HG03378 (cell line): ENCODE measurements at regions not wholly inside any gene's neighbourhood (a gene's known extent, or its start where the extent isn't known, plus 50 kb on each side); places are given as distances from the start of the nearest gene placed in this dataset.
"Not testable (repeated sequence)": the region's sequence is repeated elsewhere in the genome, so short reads cannot be mapped to it uniquely, and the experiment has no call there.

Source experiments
- ATAC-seq: cut with Tn5 transposase; IDR thresholded peaks from one replicate; pipeline ENCODE4 v1.9.1; 2021; ENCODE audit warnings: mild to moderate bottlenecking, moderate library complexity; ENCODE audit not compliant: unreplicated experiment

DNA sequence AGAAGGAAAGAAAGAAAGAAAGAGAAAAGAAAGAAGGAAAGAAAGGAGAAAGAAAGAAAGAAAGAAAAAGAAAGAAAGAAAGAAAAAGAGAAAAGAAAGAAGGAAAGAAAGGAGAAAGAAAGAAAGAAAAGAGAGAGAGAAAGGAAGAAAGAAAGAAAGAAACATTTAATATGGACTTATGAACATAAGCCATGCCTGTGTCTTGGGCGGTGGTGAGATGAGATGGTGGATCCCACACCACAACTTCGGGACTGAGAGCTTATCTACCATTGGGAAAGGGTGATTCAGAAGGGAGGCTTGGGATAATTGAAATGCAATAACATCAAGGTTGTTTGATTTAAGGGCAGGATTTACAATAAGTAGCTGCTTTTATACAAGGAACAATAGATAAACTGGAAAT, 843.9 kb upstream of the AUTS2 start:
- ATAC-seq: no peak

DNA sequence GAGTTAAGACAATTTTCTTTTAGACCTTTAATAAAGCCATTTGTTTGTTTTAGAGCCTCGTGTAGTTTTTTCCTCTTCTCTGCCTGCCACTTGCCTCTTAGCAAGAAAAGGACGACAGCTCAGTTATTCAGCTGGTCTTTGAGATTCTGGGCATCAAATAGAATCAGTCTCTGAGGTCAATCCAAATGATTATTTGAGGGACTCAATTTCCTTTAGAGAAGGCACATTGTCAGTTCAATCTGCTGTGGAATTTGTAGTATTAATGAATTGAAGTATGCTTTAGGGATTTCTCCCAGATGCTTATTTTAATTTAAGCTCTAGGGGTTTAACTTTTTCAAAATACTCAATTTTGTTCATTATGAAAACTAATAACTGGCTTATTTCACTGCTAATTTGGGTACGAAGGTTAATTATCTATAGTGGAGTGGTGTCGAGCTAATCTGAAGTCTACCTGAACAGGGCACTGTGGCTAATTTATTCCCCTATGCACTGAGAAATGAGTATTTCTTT, 841.2 kb upstream of the AUTS2 start:
- ATAC-seq: no peak

DNA sequence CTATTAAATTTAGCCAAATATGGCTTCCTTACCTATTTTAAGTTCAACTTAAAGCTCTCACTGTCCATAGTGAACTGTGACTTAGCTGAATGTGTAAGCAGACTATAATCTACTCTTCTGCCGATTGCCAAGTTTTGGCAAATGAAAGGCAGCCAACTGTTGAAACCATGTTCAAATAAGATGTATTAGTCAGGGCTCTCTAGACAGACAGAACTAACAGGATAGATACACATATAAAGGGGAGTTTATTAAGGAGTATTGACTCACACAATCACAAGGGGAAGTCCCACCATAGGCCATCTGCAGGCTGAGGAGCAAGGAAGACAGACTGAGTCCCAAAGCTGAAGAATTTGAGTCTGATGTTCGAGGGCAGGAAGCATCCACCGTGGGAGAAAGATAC, 837.7 kb upstream of the AUTS2 start:
- no peak for ATAC-seq

DNA sequence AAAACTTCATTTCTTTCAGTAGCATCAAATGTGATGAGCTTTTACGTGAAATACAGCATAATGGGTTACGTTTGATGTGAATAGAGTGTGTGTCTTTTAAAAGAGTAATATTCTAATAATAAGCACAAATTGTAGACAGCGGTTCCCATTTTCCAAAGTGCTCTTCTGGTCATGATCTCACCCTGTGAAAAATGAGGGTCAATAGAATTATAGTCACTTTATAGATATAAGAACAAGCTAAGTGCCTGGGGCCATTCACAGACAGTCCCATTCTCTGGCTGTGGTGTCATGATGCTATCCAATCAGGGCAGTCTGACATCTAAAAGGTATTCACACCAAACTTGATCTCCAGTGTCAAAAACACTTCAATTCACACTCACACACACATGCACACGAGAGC, 830.8 kb upstream of the AUTS2 start:
- no peak for ATAC-seq

DNA sequence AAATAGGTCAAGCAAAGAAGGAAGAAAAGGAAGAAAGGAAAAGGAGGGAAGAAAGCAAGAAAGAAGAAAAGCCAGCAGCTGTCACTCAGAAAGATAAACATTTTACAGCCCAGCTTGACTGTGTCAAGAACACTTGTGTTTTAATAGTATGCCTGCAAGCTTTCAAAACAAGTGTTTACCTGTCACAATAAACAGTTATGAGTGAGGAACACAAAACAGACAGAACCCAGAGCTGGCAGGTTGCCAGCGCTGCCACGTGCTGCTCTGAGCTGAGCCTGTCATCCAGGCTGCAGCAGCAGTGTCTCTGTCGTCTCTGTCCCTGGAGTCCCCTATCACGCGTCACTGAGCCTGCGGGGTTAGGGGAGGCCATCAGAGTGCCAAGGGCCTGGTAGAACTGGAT, 827.6 kb upstream of the AUTS2 start:
- no peak for ATAC-seq

DNA sequence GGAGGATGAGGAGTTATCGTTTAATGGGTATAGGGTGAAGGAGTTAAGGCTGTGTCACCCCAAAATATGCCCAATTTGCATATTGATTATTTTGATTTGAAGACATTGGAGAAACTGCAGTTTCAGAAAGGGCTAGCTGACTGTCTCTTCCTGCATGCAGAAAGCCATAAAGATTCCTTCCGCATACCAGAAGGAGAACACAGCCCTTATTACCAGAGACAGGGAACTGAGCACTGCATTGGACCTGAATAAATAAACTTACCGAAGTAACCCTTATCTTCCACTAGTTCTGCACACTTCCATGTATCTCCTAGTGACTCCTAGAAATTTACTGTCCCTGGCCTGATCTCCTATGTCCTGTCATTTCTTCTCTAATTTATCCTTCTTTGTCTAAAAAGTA, 821.9 kb upstream of the AUTS2 start:
- no peak for ATAC-seq

DNA sequence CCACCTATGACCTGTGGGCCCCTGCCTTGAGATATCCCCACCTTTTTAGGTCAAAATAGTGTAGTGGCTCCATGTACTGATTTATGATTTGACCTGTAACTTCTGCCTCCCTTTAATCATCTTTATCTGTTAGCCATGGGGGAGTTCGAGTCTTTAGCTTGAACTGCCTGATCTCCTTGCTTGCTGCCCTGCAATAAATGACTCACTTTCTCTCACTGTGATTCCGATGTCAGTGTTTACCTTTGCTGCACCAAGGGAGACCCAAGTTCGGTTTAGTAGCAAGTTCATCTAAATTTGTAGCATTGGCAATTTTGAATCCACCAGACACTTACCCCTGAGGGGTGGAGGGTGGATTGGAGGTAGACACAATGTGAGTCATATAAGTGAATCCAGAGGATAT, 814.6 kb upstream of the AUTS2 start:
- no peak for ATAC-seq

DNA sequence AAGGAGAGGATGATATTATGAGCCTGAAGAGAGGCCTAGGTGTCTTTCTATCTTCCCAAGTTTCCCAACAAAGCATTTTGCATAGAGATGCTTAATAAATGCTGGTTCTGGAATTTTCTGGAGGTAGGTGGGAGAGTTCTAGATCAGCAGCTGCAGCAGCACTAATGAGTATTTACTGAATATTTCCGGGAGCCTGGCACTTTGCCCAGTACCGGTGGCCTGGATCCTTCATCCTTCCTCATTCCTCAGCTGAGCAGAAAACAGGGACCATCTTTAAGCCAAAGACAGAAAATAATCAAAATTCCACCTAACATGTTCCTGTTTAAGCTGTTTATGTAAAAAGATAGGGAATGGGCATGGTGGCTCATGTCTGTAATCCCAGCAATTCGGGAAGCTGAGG, 813.2 kb upstream of the AUTS2 start:
- no peak for ATAC-seq

DNA sequence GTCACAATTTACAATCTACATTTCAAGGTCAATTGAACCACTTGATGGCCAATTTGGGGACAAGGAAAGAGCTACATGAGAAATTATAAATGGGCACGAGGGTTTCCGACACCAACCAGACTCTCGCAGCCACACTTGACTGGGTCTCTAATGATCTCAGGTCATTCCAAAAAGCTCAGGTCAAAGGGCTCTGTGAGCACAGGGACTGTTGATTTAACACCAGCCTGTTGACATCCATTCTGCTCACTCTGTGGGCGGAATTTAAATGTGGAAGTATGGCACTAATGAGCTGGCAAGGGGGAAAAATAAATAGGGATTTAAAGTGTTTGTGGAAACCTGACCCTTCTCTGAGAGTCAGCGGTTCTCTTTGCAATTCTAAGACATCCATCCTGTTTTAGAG, 810.7 kb upstream of the AUTS2 start:
- no peak for ATAC-seq

DNA sequence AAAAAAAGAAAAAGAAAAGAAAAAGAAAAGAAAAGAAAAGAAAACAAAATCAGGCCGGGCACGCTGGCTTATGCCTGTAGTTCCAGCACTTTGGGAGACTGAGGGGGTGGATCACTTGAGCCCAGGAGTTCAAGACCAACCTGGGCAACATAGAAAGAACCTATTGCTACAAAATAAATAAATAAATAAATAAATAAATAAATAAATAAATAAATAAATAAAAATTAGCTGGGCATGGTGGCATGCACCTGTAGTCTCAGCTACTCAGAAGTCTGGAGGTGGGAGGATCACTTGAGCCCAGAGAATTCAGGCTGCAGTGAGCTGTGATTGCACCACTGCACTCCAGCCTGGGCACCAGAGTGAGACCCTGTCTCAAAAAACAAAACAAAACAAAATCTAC, 809.7 kb upstream of the AUTS2 start:
- not testable (repeated sequence) for ATAC-seq

DNA sequence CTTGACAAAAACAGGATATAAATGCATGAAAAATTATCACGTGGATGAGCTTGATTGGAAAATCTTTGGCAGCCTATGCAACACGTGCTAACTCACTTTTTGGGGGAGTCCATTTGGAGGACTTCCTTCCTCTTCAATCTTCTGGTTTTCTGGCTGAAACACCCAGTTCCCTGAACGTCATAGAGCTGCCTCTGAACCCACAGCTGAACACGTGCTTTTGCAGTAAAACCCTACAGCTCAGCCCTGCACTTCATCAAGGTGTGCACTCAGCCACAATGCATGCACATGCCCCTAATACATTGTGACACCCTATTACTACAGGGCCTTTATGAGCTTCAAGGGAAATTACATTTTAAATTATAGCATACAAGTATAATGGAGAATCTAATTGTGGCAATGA, 808.7 kb upstream of the AUTS2 start:
- ATAC-seq: no peak

DNA sequence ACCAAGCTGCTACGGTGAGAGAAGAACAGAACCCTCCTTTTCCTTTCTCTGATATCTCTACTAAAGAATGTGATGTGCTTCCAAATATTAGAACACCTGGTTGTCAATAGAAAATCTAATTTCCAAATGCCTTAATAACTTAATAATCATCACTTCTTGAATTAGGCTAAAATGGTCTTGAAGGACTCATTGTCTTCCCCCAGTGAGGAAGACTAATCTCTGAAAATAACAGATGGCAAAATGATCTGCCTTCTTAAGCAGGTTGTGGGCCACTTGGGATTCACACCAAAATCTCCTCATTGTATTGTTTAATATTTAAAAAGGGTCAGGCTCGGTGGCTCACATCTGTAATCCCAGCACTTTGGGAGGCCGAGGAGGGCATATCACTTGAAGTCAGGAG, 805.9 kb upstream of the AUTS2 start:
- ATAC-seq: no peak

DNA sequence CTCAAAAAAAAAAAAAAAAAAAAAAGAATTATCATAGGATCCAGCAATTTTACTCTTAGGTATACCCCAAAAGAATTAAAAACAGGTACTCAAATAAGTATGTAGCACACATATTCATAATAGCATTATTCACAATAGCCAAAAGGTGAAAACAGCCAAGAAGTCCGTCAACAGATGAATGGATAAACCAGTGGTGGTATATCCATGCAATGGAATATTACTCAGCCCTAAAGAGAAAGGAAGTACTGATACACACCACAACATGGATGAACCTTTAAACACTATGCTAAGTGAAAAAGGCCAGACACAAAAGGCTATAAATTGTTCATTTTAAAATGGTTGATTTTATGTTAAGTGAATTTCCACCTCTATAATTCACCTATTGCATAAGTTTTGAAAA, 804.8 kb upstream of the AUTS2 start:
- no peak for ATAC-seq

DNA sequence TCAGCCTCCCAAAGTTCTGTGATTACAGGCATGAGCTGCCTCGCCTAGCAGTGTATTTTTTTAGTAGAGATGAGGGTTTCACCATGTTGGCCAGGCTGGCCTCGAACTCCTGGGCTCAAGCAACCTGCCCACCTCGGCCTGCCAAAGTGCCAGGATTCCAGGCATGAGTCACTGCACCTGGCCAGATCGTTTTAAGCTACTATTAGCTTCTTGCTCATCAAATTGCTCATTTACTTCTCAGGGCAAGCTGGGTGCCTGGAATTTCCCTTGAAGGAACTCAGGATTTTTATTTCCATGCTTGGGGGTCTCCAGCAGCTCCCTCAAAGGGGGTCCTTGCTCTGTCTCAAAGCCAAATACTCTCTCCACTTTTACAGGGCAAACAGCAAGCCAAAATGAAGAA, 798.0 kb upstream of the AUTS2 start:
- no peak for ATAC-seq

DNA sequence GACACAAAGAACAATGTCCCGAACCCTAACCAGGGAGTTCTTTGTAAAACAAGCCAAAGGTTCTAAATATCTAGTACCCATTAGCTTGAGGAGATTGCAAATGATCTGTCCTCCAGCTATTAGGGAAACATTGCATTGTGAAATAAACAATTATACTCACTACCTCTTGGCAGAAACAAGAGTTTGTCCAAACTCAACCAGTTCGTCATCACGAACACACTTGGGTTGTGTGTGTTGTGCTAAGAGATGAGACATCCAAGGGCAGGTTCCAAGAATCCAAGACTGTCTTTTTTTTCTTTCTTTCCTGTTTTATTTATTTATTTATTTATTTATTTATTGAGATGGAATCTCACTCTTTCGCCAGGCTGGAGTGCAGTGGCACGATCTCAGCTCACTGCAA, 793.1 kb upstream of the AUTS2 start:
- ATAC-seq: no peak

DNA sequence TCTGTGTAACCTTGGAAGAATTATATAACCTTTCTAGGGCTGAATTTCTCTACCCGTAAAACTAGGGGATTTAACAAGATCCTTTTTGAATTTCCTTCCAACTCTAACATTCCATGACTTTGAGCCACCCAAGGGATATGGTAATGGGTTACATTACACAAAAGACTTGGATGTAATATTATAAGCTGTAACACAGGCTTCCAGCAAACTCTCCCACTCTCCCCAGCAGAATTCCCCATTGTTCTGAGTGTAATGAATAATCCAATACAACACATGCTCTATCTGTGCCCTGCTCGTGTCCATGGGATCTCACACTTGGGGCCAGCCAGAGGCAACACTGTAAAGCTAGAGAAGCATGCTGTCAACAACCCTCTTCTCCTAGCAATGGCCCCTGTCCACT, 790.6 kb upstream of the AUTS2 start:
- ATAC-seq: no peak

DNA sequence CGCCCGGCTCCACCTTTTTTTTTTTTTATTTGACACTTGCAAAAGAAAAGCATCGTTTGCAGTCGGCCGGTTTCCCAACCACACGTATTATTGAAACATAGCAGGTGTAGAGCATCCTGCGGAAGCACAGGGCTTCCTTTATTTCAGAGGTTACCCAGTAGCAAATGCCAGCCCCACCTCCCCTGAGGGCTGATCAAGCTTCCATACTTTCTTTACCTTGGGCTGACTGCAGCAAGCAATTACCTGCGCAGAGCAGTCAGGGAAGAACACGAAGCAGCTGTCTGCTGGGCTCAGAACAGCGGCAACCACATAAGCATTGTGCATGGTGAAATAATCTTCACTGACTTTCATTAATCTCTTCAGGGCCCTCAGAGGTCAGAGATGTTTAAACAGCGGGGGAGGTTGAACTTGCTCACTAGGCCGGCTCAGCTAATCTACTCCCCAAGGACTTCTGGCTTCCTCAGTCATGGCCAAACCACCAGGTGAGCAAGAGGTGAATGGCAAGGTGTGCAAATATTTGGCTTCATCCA, 784.7 kb upstream of the AUTS2 start:
- no peak for ATAC-seq

DNA sequence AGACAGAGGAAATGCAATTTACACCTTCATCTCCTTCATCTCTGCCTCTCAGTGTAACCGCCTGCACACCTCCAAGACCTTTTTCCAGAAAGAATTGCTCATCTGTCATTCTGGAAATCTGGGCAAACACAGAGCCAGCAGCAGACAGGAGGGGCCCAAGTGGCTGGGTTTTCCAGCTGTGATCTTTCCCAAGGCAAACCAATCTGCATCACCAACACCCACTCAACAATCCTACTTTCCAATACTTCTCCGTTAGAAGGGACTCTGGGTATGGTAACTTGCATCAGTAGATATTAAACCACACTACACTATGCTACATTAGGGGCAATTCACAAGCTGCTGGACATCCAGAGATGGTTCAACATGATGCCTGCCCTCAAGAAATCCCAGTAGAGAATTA, 781.8 kb upstream of the AUTS2 start:
- ATAC-seq: no peak

DNA sequence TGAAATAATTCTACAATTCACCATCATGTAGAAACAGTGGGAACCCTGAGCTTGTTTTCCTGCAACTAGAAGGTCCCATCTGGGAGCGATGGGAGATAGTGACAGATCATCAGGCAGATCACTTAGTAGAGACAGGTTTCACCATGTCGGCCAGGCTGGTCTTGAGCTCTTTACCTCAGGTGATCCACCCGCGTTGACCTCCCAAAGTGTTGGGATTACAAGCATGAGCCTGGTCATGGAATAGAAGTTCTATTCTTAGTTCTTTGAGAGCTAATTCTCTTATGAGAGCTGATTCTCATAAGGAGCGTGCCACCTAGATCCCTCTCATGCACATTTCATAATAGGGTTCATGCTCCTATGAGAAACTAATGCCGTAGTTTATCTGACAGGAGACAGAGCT, 778.0 kb upstream of the AUTS2 start:
- no peak for ATAC-seq

DNA sequence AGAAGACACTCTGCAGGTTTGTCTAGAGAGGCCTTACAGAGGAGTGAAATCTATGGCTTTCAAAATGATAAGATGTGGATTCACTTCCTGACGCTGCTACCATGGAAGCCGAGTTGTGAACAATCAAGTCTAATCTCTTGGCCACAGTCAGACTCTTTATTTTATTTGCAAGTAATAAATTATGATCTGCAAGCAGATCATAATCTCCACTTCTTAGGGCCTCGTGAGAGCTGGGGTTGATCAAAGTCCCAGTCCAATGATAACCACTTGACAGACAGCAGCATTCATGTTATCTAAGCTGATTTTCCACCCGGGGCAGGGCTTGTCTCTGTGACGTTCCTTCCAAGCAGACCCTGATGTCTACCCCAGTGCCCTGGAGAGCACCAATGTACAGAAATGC, 776.4 kb upstream of the AUTS2 start:
- ATAC-seq: no peak

DNA sequence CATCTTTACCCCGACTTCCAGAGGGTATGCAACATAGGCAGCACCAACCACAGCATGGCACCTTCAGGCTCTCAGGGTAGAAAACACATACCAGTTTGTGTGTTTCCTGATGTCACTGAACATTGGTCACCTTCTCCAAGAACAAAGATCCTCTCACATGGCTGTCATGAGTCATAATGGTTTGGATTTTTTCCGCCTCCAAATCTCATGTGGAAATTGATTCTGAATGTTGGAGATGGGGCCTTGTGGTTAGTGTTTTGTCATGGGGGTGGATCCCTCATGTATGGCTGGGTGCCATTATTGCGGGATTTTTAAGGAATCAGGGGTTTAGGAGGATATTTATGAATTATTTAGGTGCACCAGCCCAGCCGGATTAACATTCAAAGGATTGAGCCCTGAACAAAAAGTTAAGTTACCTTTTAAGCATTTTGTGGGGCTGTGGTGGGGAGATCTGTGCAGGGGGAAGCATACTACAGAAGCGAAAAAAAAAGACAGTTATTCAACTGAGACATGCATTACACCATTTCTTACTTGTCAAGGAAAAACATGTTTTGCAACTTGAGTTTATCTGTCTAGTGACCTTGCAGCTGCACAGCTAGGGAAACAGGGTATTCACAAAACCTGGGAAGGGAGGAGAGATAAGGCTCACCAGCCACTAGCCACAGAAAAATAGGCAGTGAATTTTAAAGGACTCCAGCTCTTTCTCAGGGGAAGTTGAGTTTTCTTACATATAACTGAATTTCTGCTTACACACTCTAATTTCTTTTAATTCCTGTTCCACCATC, 774.1 kb upstream of the AUTS2 start:
- no peak for ATAC-seq

DNA sequence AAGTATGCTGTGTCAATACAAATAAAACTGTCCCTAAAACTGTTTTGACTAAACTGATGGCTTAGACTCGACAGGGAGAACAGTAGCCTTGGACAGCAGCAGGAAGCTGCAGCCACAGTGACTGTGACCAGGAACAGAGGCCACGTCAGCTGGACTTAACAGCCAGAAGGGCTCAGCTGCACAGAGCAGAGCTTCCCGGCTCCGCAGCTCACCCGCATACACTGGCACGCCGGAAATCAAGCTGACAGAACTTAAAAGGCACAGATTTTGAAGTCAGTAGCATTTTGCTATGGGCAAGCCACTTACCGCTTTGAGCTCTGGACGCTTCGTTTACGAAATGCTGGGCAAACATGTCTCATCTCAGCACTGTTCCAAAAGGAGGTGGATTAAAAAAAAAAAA, 769.7 kb upstream of the AUTS2 start:
- no peak for ATAC-seq

DNA sequence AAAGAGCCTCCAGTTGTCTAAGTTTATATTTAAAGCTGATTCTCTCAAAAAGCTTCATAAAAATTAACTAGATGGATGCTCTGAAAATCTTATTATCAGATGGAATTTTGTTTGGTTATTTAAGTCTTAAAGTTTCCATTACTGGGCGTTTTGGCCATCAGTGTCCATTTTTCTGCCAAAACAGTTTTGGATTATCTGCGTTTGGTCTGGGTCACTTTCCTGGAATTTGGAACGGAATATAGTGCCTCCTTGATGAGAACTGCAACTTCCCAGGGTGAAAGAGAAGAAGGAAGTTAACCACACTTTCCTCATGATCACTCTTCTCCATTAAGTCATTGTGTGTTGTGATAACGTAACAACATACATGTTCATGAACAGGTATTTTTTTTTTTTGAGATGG, 764.9 kb upstream of the AUTS2 start:
- no peak for ATAC-seq
